ENCODE measurements at regions not wholly inside any gene's neighbourhood (a gene's known extent, or its start where the extent isn't known, plus 50 kb on each side); places are given as distances from the start of the nearest gene placed in this dataset.

DNA sequence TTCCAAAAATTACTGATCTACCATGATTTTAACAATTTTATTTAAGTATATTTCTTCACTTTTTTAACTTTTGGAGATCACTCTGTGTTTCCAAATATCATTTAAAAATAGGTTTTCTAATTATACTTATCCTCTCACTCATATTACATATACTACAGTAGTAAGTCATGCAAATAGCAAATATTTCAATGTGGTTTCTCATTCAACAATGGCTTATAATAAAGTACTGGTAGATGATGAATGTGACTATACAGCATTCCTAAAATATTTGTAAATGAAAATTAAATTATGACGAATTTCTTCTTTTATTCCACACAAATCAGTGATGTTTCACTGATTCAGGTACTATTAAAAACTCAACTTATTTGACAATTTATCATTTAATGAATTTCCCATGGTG lies 176.3 kb upstream of the MEF2C start:
- Histone ChIP-seq H2AFZ (ENCODE audit: low read depth, low read length) (no peak overlapping the region), H3K4me3 (ENCODE audit: low read length) (no peak overlapping the region), H3K4me2 (ENCODE audit: low read length) (no peak overlapping the region), H3K27me3 (ENCODE audit: insufficient read depth, low read depth, low read length) (no peaks in the 10 kb centered on the region), H3K9me3 (ENCODE audit: low read length) (no peaks in the 10 kb centered on the region), H3K9me2 (ENCODE audit: insufficient read depth, low read length) (no peaks in the 10 kb centered on the region), H4K20me1 (ENCODE audit: insufficient read depth) (no peaks in the 10 kb centered on the region), H3K27ac (ENCODE audit: low read length) (no peak overlapping the region), H3K9ac (ENCODE audit: low read length) (no peak overlapping the region), H3K36me3 (ENCODE audit: insufficient read depth, low read length) (no peaks in the 10 kb centered on the region), H3K79me2 (replicated peaks; ENCODE audit: insufficient read depth, low read length) (no peaks in the 10 kb centered on the region), H3F3A (ENCODE audit: insufficient read depth, low read length, poor library complexity, severe bottlenecking) (no peaks in the 10 kb centered on the region)
- TF ChIP-seq EP300 (conservative IDR thresholded peaks at IDR 0.05; ENCODE audit: poor library complexity, severe bottlenecking) = no peak
- TF ChIP-seq SMC3 (conservative IDR thresholded peaks at IDR 0.05; ENCODE audit: poor library complexity) = no peak
- TF ChIP-seq RAD21 (conservative IDR thresholded peaks at IDR 0.05) = no peak
- TF ChIP-seq EZH2 (IDR thresholded peaks at IDR 0.05; ENCODE audit: borderline replicate concordance, insufficient read depth, low read length, poor library complexity, severe bottlenecking) = no peak
- no peak for TF ChIP-seq MXI1 (conservative IDR thresholded peaks at IDR 0.05; ENCODE audit: poor library complexity, severe bottlenecking)
- TF ChIP-seq CTCF (IDR thresholded peaks at IDR 0.05; ENCODE audit: poor library complexity, severe bottlenecking) = no peak
- no peak for TF ChIP-seq REST (IDR thresholded peaks at IDR 0.05; ENCODE audit: borderline replicate concordance)
- TF ChIP-seq POLR2AphosphoS5 (IDR thresholded peaks at IDR 0.05) = no peak
- no peak for TF ChIP-seq TAF1 (IDR thresholded peaks at IDR 0.05; ENCODE audit: low read depth)

- no peak overlapping the region for H3K4me2 ChIP-seq (ENCODE audit: low read length)
- H3K27me3 ChIP-seq (ENCODE audit: insufficient read depth, low read depth, low read length) = no peaks in the 10 kb centered on the region
- H3K9ac ChIP-seq (ENCODE audit: low read length) = no peak overlapping the region
- TF ChIP-seq EZH2 (IDR thresholded peaks at IDR 0.05; ENCODE audit: borderline replicate concordance, insufficient read depth, low read length, poor library complexity, severe bottlenecking) (no peak), POLR2AphosphoS5 (IDR thresholded peaks at IDR 0.05) (no peak)
- H3K36me3 ChIP-seq (ENCODE audit: insufficient read depth, low read length) = no peaks in the 10 kb centered on the region
- no peak overlapping the region for H3K4me3 ChIP-seq (ENCODE audit: low read length)
- no peaks in the 10 kb centered on the region for H3F3A ChIP-seq (ENCODE audit: insufficient read depth, low read length, poor library complexity, severe bottlenecking)
- no peaks in the 10 kb centered on the region for H4K20me1 ChIP-seq (ENCODE audit: insufficient read depth)
- no peaks in the 10 kb centered on the region for H3K9me2 ChIP-seq (ENCODE audit: insufficient read depth, low read length)
- no peak overlapping the region for H3K27ac ChIP-seq (ENCODE audit: low read length)
- no peak overlapping the region for H2AFZ ChIP-seq (ENCODE audit: low read depth, low read length)
- no peaks in the 10 kb centered on the region for H3K9me3 ChIP-seq (ENCODE audit: low read length)
- H3K79me2 ChIP-seq (replicated peaks; ENCODE audit: insufficient read depth, low read length) = no peaks in the 10 kb centered on the region
Measured at GRCh38 chr5:89055695-89056085, 172.7 kb upstream of the MEF2C start.

Measured in neural cell (in vitro differentiated cells).